IMR-90 (cell line): ENCODE measurements at regions not wholly inside any gene's neighbourhood (a gene's known extent, or its start where the extent isn't known, plus 50 kb on each side); places are given as distances from the start of the nearest gene placed in this dataset.

Experiments used
- BHLHE40 ChIP-seq: fragments of 150-350 bp; IDR thresholded peaks from 2 replicates; pipeline ENCODE4 v1.6.1; 2016; ENCODE audit warnings: mild to moderate bottlenecking, low read depth, low read length
- MXI1 ChIP-seq: IDR thresholded peaks from 2 replicates; pipeline ENCODE4 v1.6.1; 2012; ENCODE audit warnings: low read depth, mild to moderate bottlenecking, low read length, moderate library complexity, borderline replicate concordance
- POLR2A ChIP-seq: IDR thresholded peaks from 2 replicates; pipeline ENCODE4 v1.6.1; 2012; ENCODE audit warnings: mild to moderate bottlenecking, low read depth, low read length
- RAD21 ChIP-seq: IDR thresholded peaks from 2 replicates; pipeline ENCODE4 v1.6.1; 2012; ENCODE audit warnings: low read length, improper control_type of control experiment
- RFX5 ChIP-seq: IDR thresholded peaks from 2 replicates; pipeline ENCODE4 v1.8.0; 2012; ENCODE audit warnings: low read depth, mild to moderate bottlenecking, low read length, moderate library complexity
- SMC3 ChIP-seq: fragments of 150-350 bp; IDR thresholded peaks from 2 replicates; pipeline ENCODE4 v1.6.1; 2016; ENCODE audit warnings: low read depth, mild to moderate bottlenecking, antibody characterized with exemption, low read length, moderate library complexity
- TF ChIP-seq, protein P1 (sequence below): conservative IDR thresholded peaks from 2 replicates; pipeline ENCODE4 v1.5.1; 2012; ENCODE audit warnings: mild to moderate bottlenecking, low read depth, low read length, improper control_type of control experiment

DNA sequence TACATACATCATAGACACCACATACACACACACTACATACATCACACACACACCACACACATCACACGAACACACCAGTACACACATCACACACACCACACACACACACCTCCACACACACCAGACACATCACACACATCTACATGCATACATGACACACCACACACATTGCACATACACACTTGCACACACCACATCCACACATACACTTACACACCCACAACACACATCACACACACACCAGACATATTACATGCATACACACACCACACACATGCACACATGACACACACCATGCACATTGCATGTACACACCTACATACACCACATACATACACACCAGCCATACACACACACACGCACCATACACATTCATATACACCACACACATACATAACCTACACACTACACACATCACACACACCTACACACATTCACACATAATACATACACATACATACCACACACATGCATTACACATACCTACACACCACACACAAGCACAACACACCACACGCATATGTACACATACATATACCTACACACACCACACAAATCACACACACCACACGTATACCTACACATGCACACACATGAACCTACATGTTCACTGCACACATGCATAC is 156.5 kb downstream of the NDUFA10 start:
- TF ChIP-seq, protein P1, sequence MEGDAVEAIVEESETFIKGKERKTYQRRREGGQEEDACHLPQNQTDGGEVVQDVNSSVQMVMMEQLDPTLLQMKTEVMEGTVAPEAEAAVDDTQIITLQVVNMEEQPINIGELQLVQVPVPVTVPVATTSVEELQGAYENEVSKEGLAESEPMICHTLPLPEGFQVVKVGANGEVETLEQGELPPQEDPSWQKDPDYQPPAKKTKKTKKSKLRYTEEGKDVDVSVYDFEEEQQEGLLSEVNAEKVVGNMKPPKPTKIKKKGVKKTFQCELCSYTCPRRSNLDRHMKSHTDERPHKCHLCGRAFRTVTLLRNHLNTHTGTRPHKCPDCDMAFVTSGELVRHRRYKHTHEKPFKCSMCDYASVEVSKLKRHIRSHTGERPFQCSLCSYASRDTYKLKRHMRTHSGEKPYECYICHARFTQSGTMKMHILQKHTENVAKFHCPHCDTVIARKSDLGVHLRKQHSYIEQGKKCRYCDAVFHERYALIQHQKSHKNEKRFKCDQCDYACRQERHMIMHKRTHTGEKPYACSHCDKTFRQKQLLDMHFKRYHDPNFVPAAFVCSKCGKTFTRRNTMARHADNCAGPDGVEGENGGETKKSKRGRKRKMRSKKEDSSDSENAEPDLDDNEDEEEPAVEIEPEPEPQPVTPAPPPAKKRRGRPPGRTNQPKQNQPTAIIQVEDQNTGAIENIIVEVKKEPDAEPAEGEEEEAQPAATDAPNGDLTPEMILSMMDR = no peak
- TF ChIP-seq BHLHE40 (no peak), RAD21 (no peak), RFX5 (no peak), MXI1 (no peak), POLR2A (no peak), SMC3 (no peak)
